Duodenal mucosa (tissue), 2 donors: ENCODE measurements at regions not wholly inside any gene's neighbourhood (a gene's known extent, or its start where the extent isn't known, plus 50 kb on each side); places are given as distances from the start of the nearest gene placed in this dataset.

Experiments
- H3K27ac ChIP-seq: one replicate; pipeline ENCODE4 v1.7.0; 2013; ENCODE audit warnings: low read depth, low read length
- H3K27me3 ChIP-seq, 2 donors: one replicate each; pipeline ENCODE4 v1.7.0; 2013; ENCODE audit warnings: low read length in 2 of 2, control low read depth in 1 of 2; ENCODE audit not compliant: insufficient read depth in 2 of 2, control insufficient read depth in 1 of 2
- H3K36me3 ChIP-seq, 2 donors: one replicate each; pipeline ENCODE4 v1.7.0; 2013; ENCODE audit warnings: low read length in 2 of 2, control low read depth in 1 of 2; ENCODE audit not compliant: insufficient read depth in 2 of 2, control insufficient read depth in 1 of 2
- H3K4me1 ChIP-seq, 2 donors: one replicate each; pipeline ENCODE4 v1.7.0; 2013; ENCODE audit warnings: low read length in 2 of 2, control low read depth in 1 of 2; ENCODE audit not compliant: insufficient read depth in 2 of 2, control insufficient read depth in 1 of 2
- H3K4me3 ChIP-seq, 2 donors: one replicate each; pipeline ENCODE4 v1.7.0; 2013; ENCODE audit warnings: low read length in 2 of 2, low read depth in 1 of 2
- H3K9ac ChIP-seq, 2 donors: one replicate each; pipeline ENCODE4 v1.7.0; 2013; ENCODE audit warnings: low read length in 2 of 2, low read depth in 1 of 2
- H3K9me3 ChIP-seq, 2 donors: one replicate each; pipeline ENCODE4 v1.7.0; 2013; ENCODE audit warnings: low read length in 2 of 2, control low read depth in 1 of 2; ENCODE audit not compliant: control insufficient read depth in 1 of 2

- H3K4me3 ChIP-seq = no peak overlapping the region
- no peaks in the 10 kb centered on the region for H3K9me3 ChIP-seq
- no peaks in the 10 kb centered on the region for H3K36me3 ChIP-seq
- H3K27me3 ChIP-seq = no peaks in the 10 kb centered on the region
- no peak overlapping the region for H3K27ac ChIP-seq
- H3K4me1 ChIP-seq = no peaks in the 10 kb centered on the region
- H3K9ac ChIP-seq = no peak overlapping the region
Measured at GRCh38 chr1:106956721-106957120, 99.8 kb upstream of the PRMT6 start.

- H3K27me3 ChIP-seq = no peaks in the 10 kb centered on the region
- H3K4me3 ChIP-seq = no peak overlapping the region
- no peak overlapping the region for H3K27ac ChIP-seq
- H3K36me3 ChIP-seq = no peaks in the 10 kb centered on the region
- no peaks in the 10 kb centered on the region for H3K9me3 ChIP-seq
- H3K9ac ChIP-seq = no peak overlapping the region
- no peaks in the 10 kb centered on the region for H3K4me1 ChIP-seq
Measured at GRCh38 chr1:106957795-106958194, 98.7 kb upstream of the PRMT6 start.

DNA sequence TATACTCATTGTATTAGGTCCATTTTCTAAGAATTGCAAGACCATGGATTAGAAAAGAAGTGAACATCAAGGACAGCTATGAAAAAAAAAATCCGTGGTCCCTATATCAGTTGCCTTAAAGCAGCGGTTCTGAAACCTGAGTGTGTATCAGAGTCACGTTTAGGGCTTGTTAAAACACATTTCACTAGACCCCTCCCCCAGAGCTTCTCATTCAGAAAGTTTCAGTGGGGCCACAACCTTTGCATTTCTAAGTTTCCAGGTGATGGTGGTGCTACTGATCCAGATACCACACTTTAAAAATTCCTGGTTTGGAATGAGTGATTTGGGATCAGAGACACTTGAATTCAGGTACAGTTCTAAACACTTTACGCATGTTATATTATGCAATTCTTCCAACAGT, 96.1 kb upstream of the PRMT6 start:
- H3K4me3 ChIP-seq = no peak overlapping the region
- no peaks in the 10 kb centered on the region for H3K4me1 ChIP-seq
- no peaks in the 10 kb centered on the region for H3K27me3 ChIP-seq
- H3K36me3 ChIP-seq = no peaks in the 10 kb centered on the region
- no peak overlapping the region for H3K9ac ChIP-seq
- H3K9me3 ChIP-seq = no peaks in the 10 kb centered on the region
- no peak overlapping the region for H3K27ac ChIP-seq

- Histone ChIP-seq H3K27me3 (no peaks in the 10 kb centered on the region), H3K36me3 (no peaks in the 10 kb centered on the region), H3K4me3 (no peak overlapping the region), H3K9ac (no peak overlapping the region), H3K9me3 (no peaks in the 10 kb centered on the region), H3K4me1 (no peaks in the 10 kb centered on the region), H3K27ac (no peak overlapping the region)
Measured at GRCh38 chr1:106961646-106962045, 94.8 kb upstream of the PRMT6 start.

- Histone ChIP-seq H3K4me1 (no peaks in the 10 kb centered on the region), H3K27ac (no peak overlapping the region), H3K9me3 (no peaks in the 10 kb centered on the region), H3K4me3 (no peak overlapping the region), H3K27me3 (no peaks in the 10 kb centered on the region), H3K36me3 (no peaks in the 10 kb centered on the region), H3K9ac (no peak overlapping the region)
Measured at GRCh38 chr1:106962591-106962990, 93.9 kb upstream of the PRMT6 start.

DNA sequence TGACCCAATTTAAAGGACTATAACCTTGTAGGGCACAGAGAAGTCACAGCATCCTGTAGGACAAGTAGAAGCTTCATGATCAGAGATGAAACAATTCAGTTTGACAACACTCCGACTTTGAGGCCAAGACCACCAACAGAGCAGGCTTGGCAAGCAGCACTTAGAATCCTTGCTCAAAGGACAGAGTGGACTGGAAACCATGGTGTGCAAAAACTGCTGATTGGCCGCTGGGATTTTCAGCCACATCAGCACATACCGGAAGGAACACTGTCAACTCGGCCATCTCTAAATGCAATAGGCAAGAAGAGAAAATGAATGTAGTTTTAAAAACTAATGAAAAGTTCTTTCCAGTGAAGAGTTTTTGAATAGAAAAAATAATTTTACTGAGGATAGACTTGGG, 92.0 kb upstream of the PRMT6 start:
- H3K4me3 ChIP-seq = no peak overlapping the region
- H3K9ac ChIP-seq = no peak overlapping the region
- no peaks in the 10 kb centered on the region for H3K9me3 ChIP-seq
- no peaks in the 10 kb centered on the region for H3K27me3 ChIP-seq
- no peaks in the 10 kb centered on the region for H3K4me1 ChIP-seq
- H3K27ac ChIP-seq = no peak overlapping the region
- H3K36me3 ChIP-seq = no peaks in the 10 kb centered on the region

- no peaks in the 10 kb centered on the region for H3K9me3 ChIP-seq
- H3K9ac ChIP-seq = no peak overlapping the region
- H3K27me3 ChIP-seq = no peaks in the 10 kb centered on the region
- no peak overlapping the region for H3K4me3 ChIP-seq
- no peak overlapping the region for H3K27ac ChIP-seq
- H3K36me3 ChIP-seq = no peaks in the 10 kb centered on the region
- no peaks in the 10 kb centered on the region for H3K4me1 ChIP-seq
Measured at GRCh38 chr1:106968644-106969043, 87.8 kb upstream of the PRMT6 start.

GRCh38 chr1:106969731-106970130, 86.7 kb upstream of the PRMT6 start:
- H3K4me1 ChIP-seq = no peaks in the 10 kb centered on the region
- H3K27ac ChIP-seq = no peak overlapping the region
- no peaks in the 10 kb centered on the region for H3K36me3 ChIP-seq
- H3K27me3 ChIP-seq = no peaks in the 10 kb centered on the region
- H3K9ac ChIP-seq = no peak overlapping the region
- no peaks in the 10 kb centered on the region for H3K9me3 ChIP-seq
- H3K4me3 ChIP-seq = no peak overlapping the region

- H3K9me3 ChIP-seq = no peaks in the 10 kb centered on the region
- H3K36me3 ChIP-seq = no peaks in the 10 kb centered on the region
- H3K4me1 ChIP-seq = no peaks in the 10 kb centered on the region
- no peak overlapping the region for H3K4me3 ChIP-seq
- no peaks in the 10 kb centered on the region for H3K27me3 ChIP-seq
- no peak overlapping the region for H3K9ac ChIP-seq
- H3K27ac ChIP-seq = no peak overlapping the region
Measured at GRCh38 chr1:106972074-106972473, 84.4 kb upstream of the PRMT6 start.

GRCh38 chr1:106975944-106976343, 80.5 kb upstream of the PRMT6 start:
- Histone ChIP-seq H3K9me3 (no peaks in the 10 kb centered on the region), H3K4me1 (no peaks in the 10 kb centered on the region), H3K9ac (no peak overlapping the region), H3K36me3 (no peaks in the 10 kb centered on the region), H3K27ac (no peak overlapping the region), H3K4me3 (no peak overlapping the region), H3K27me3 (no peaks in the 10 kb centered on the region)
